Ishikawa (cell line): ENCODE measurements at regions not wholly inside any gene's neighbourhood (a gene's known extent, or its start where the extent isn't known, plus 50 kb on each side); places are given as distances from the start of the nearest gene placed in this dataset.

Experiments
- CEBPB ChIP-seq: IDR thresholded peaks from 2 replicates; pipeline ENCODE4 v1.6.1; 2012
- CREB1 ChIP-seq: IDR thresholded peaks from 2 replicates; pipeline ENCODE4 v1.6.1; 2012; ENCODE audit warnings: low read depth
- EGR1 ChIP-seq: IDR thresholded peaks from 2 replicates; pipeline ENCODE4 v1.6.1; 2012
- EP300 ChIP-seq: IDR thresholded peaks from 2 replicates; pipeline ENCODE4 v1.6.1; 2012; ENCODE audit warnings: borderline replicate concordance
- FOXM1 ChIP-seq: IDR thresholded peaks from 2 replicates; pipeline ENCODE4 v1.6.1; 2012; ENCODE audit warnings: low read depth, borderline replicate concordance
- MAX ChIP-seq: IDR thresholded peaks from 2 replicates; pipeline ENCODE4 v1.6.1; 2012
- NFIC ChIP-seq: IDR thresholded peaks from 2 replicates; pipeline ENCODE4 v1.6.1; 2012
- RAD21 ChIP-seq: IDR thresholded peaks from 2 replicates; pipeline ENCODE4 v1.6.1; 2012; ENCODE audit warnings: low read depth
- REST ChIP-seq: IDR thresholded peaks from 2 replicates; pipeline ENCODE4 v1.6.1; 2012; ENCODE audit warnings: low read depth, mild to moderate bottlenecking
- TAF1 ChIP-seq: IDR thresholded peaks from 2 replicates; pipeline ENCODE4 v1.6.1; 2012; ENCODE audit warnings: low read depth, mild to moderate bottlenecking
- TCF12 ChIP-seq: IDR thresholded peaks from 2 replicates; pipeline ENCODE4 v1.6.1; 2012; ENCODE audit warnings: low read depth
- TEAD4 ChIP-seq: IDR thresholded peaks from 2 replicates; pipeline ENCODE4 v1.6.1; 2012
- USF1 ChIP-seq: IDR thresholded peaks from 2 replicates; pipeline ENCODE4 v1.6.1; 2012
- YY1 ChIP-seq: IDR thresholded peaks from 2 replicates; pipeline ENCODE4 v1.6.1; 2012; ENCODE audit warnings: low read depth
- ZBTB7A ChIP-seq: IDR thresholded peaks from 2 replicates; pipeline ENCODE4 v1.6.1; 2012; ENCODE audit warnings: low read depth

- TF ChIP-seq TEAD4: no peak
- TF ChIP-seq EP300: no peak
- no peak for TF ChIP-seq TCF12
- no peak for TF ChIP-seq CREB1
- no peak for TF ChIP-seq CEBPB
- no peak for TF ChIP-seq FOXM1
- no peak for TF ChIP-seq REST
- no peak for TF ChIP-seq TAF1
- TF ChIP-seq RAD21: no peak
- TF ChIP-seq USF1: no peak
- no peak for TF ChIP-seq ZBTB7A
- no peak for TF ChIP-seq NFIC
- TF ChIP-seq MAX: no peak
- no peak for TF ChIP-seq EGR1
These were observed 96.0 kb upstream of the GATA6 start for GRCh38 chr18:22073411-22073810.

GRCh38 chr18:22074282-22075070, 94.9 kb upstream of the GATA6 start:
- no peak for TF ChIP-seq YY1
- TF ChIP-seq USF1: no peak
- TF ChIP-seq FOXM1: no peak
- no peak for TF ChIP-seq NFIC
- TF ChIP-seq CREB1: no peak
- no peak for TF ChIP-seq MAX
- no peak for TF ChIP-seq TEAD4
- TF ChIP-seq TAF1: no peak
- no peak for TF ChIP-seq RAD21
- TF ChIP-seq CEBPB: no peak
- no peak for TF ChIP-seq EP300
- TF ChIP-seq REST: no peak
- TF ChIP-seq EGR1: no peak
- TF ChIP-seq TCF12: no peak
- TF ChIP-seq ZBTB7A: no peak

GRCh38 chr18:22080035-22080434, 89.4 kb upstream of the GATA6 start:
- TF ChIP-seq USF1: no peak
- TF ChIP-seq TAF1: no peak
- TF ChIP-seq RAD21: no peak
- no peak for TF ChIP-seq ZBTB7A
- TF ChIP-seq CEBPB: no peak
- TF ChIP-seq EGR1: no peak
- no peak for TF ChIP-seq CREB1
- TF ChIP-seq EP300: no peak

GRCh38 chr18:22082408-22082807, 87.0 kb upstream of the GATA6 start:
- TF ChIP-seq EP300 (no peak), TEAD4 (no peak), RAD21 (no peak), REST (no peak), CEBPB (no peak), YY1 (no peak), USF1 (no peak), EGR1 (no peak), ZBTB7A (no peak), CREB1 (no peak), TCF12 (no peak), TAF1 (no peak), NFIC (no peak), FOXM1 (no peak)
